NT2/D1 (cell line): ENCODE measurements at regions not wholly inside any gene's neighbourhood (a gene's known extent, or its start where the extent isn't known, plus 50 kb on each side); places are given as distances from the start of the nearest gene placed in this dataset.

Experiments used
- DNase-seq: peaks from one replicate; pipeline ENCODE4 v3.0.0-alpha.2; 2011; ENCODE audit warnings: low read depth, low spot score
- H3K27me3 ChIP-seq: 2 replicates; pipeline ENCODE4 v1.6.0; 2011; ENCODE audit warnings: mild to moderate bottlenecking; ENCODE audit not compliant: insufficient read length, insufficient read depth
- H3K36me3 ChIP-seq: 2 replicates; pipeline ENCODE4 v1.6.1; 2011; ENCODE audit warnings: mild to moderate bottlenecking, low read length, mixed read lengths; ENCODE audit not compliant: insufficient read depth, insufficient read length
- H3K4me1 ChIP-seq: 2 replicates; pipeline ENCODE4 v1.5.1; 2011; ENCODE audit not compliant: insufficient read depth, insufficient read length
- H3K4me3 ChIP-seq: 2 replicates; pipeline ENCODE4 v1.5.1; 2011; ENCODE audit warnings: low read depth; ENCODE audit not compliant: insufficient read length
- H3K9ac ChIP-seq: 2 replicates; pipeline ENCODE4 v1.6.0; 2011; ENCODE audit warnings: low read depth; ENCODE audit not compliant: insufficient read length
- H3K9me3 ChIP-seq: 2 replicates; pipeline ENCODE4 v1.5.1; 2011; ENCODE audit warnings: mild to moderate bottlenecking, low read length; ENCODE audit not compliant: insufficient read depth
- SUZ12 ChIP-seq: IDR thresholded peaks from 2 replicates; pipeline ENCODE4 v1.6.1; 2011; ENCODE audit not compliant: insufficient read length, insufficient read depth; ENCODE audit errors: extremely low read depth
- YY1 ChIP-seq: IDR thresholded peaks from 2 replicates; pipeline ENCODE4 v1.6.1; 2011; ENCODE audit not compliant: insufficient read length, insufficient read depth
- ZNF274 ChIP-seq: IDR thresholded peaks from 2 replicates; pipeline ENCODE4 v1.6.1; 2011; ENCODE audit warnings: mild to moderate bottlenecking, low read depth, low read length

DNA sequence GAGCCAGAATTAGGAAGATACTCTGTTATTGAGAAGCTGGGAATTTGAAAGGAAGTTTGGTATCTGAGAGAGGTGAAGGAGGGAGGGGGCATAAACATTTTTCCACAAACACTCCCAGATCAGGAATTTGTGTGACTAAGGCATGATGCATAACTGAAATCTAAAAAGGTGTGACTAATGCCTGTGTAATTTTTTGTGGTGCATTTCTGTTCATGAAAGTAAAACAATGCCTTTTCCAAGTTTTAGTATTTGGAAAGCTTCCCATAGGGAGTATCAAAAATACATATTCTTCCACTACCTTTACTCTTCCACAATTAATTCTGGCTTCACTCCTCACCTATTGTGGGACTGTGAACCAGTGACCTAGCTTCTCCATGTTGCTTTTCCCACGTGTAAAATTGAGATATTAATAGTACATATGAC lies 56.4 kb upstream of the CAV2 start:
- no peaks in the 10 kb centered on the region for H3K9me3 ChIP-seq
- H3K4me3 ChIP-seq: no peak overlapping the region
- no peaks in the 10 kb centered on the region for H3K27me3 ChIP-seq
- no peak for DNase-seq
- TF ChIP-seq ZNF274 (no peak), SUZ12 (no peak), YY1 (no peak)
- H3K9ac ChIP-seq: no peak overlapping the region
- H3K36me3 ChIP-seq: no peaks in the 10 kb centered on the region
- H3K4me1 ChIP-seq: no peaks in the 10 kb centered on the region

DNA sequence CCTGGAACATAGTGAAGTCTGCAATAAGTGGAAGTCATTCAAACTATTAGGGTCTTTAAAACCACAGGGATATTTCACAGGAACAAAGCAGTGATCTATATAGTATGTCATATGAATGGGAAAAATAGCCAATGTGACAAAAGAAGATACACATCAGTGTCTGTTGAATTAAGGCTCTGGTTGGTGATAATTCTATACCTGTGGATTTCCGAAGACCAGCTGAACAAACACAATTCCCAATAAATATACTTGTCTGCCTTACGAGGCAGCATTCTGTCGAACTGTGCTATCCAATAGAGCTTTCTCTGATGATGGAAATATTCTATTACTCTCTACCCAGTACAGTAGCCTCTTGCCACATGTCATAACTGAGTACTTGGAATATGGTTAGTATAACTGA lies 55.9 kb upstream of the CAV2 start:
- Histone ChIP-seq H3K9me3 (no peaks in the 10 kb centered on the region), H3K27me3 (no peaks in the 10 kb centered on the region), H3K4me1 (no peaks in the 10 kb centered on the region), H3K4me3 (no peak overlapping the region), H3K9ac (no peak overlapping the region), H3K36me3 (no peaks in the 10 kb centered on the region)
- TF ChIP-seq ZNF274 (no peak), YY1 (no peak), SUZ12 (no peak)
- no peak for DNase-seq

DNA sequence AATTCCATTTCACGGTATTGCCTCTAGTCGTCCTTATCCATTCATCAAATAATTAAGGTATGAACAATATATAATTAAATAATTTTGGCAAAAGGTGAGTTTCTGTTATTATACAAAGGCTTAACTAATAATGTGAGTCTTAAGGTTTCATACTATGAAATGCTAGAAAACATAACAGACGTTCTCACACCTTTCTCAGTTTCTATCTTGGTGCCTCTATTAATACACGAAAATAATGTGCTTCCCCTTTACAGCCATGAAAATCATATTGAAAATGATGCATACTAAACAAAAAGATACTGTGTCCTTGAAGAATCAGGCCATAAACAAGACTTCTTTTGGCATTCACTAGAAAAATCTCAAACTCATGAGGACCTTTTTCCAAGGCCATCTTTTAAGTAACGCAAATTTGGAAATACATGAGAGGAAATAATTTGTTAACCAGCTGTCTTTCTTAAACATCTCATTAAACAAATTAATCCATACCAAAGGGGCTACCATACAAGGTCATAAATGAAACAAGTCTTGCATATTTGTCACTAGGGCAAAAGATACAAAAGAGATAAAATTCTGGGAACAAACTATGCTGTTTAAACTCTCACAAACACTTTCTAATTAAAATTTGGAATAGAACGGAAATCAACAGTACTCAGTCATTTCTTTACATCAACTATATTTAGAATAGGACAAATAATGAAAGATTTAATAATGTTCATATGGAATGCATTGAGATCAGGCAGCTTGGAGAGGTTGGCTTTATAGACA lies 53.9 kb upstream of the CAV2 start:
- no peak overlapping the region for H3K4me3 ChIP-seq
- H3K9me3 ChIP-seq: no peaks in the 10 kb centered on the region
- no peak for DNase-seq
- no peaks in the 10 kb centered on the region for H3K36me3 ChIP-seq
- no peaks in the 10 kb centered on the region for H3K4me1 ChIP-seq
- H3K27me3 ChIP-seq: no peaks in the 10 kb centered on the region
- TF ChIP-seq SUZ12: no peak
- no peak for TF ChIP-seq YY1
- TF ChIP-seq ZNF274: no peak
- H3K9ac ChIP-seq: no peak overlapping the region

DNA sequence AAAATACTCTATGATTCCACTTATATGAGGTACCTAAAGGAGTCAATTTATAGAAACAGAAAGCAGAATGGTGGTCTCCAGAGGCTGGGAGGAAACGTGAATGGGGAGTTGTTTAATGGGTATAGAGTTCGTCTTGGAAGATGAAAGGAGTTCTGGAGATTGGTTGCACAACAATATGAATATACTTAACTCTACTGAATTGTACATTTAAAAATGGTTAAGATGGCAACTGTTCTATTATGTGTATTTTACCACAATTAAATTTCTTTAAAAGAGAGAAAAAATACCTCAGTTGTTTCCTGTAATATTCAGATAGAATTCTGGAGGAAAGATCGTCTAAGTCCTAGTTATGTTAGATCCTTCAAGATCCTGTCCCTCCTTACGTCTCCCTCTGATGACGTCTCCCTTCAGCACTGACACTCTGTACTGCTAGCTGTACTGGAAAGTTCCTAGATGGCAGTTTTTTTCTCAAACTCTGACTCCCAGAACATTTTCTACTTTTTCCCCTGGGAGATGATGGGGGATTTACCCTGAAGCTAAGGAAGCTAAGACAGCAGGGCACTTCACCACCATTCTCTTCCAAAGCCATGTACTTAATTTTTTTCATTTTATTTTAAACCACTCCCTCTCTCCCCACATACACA lies 53.2 kb upstream of the CAV2 start:
- TF ChIP-seq ZNF274 (no peak), YY1 (no peak), SUZ12 (no peak)
- H3K9ac ChIP-seq: no peak overlapping the region
- H3K4me3 ChIP-seq: no peak overlapping the region
- no peaks in the 10 kb centered on the region for H3K9me3 ChIP-seq
- no peaks in the 10 kb centered on the region for H3K36me3 ChIP-seq
- no peak for DNase-seq
- no peaks in the 10 kb centered on the region for H3K27me3 ChIP-seq
- H3K4me1 ChIP-seq: no peaks in the 10 kb centered on the region

DNA sequence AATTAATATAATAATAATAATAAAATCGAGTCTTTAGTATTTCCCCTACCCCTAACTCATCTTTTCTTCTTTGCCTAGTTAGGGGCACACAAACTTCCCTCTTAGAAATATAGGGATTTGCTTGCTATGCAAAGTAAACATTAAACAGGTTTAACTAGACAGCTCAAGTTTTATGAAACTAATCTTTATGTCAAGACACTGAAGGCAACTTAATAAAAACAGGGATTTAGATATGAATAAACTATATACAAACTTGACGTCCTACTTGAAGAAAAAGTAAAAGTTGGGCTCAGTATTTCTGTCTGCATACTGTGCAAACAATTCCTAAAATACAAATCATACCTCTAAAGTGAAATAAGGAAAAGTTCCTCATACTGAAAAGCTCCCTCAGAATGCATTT lies 52.1 kb upstream of the CAV2 start:
- Histone ChIP-seq H3K9ac (no peak overlapping the region), H3K27me3 (no peaks in the 10 kb centered on the region), H3K4me1 (no peaks in the 10 kb centered on the region), H3K36me3 (no peaks in the 10 kb centered on the region), H3K9me3 (no peaks in the 10 kb centered on the region), H3K4me3 (no peak overlapping the region)
- TF ChIP-seq YY1 (no peak), ZNF274 (no peak), SUZ12 (no peak)
- DNase-seq: no peak

DNA sequence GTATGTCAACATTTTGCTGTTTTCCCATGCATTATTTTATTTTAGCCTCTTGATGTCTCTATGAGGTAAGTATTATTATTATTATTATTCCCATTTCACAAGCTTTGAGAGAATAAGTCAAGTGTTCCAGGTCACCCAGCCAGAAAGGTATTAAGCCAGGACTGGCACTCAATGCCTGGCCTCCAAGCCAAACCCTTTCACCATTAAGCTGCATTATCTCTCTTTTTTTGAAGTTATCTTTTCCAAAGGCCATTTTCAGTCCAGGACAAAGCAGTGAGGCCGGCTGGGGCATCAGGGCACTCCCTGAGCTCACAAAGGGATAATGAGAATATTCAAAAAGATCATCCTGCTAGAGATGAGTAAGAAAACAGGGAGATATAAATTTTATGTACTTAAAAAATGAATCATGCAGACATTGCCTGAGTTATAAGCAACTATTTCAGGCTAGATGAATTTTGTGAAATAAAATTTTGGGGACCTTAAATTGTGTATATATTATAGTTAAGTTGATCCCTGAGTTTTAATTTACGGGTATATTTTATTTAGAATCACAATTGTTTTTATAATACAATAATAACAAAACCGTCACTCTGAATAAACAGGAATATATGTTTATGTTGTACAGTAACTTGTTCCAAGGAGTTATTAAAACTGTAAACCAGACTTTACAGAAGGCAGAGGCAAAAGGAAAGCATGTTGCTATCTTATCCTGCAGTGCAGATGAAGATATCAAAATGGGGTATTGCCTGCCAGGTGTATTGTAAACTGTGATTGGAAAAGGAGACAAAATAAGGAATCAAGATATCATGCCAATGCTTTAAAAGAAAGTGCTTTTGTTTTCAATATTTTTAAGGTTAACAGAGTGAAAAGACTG lies 51.3 kb upstream of the CAV2 start:
- Histone ChIP-seq H3K27me3 (no peaks in the 10 kb centered on the region), H3K9me3 (no peaks in the 10 kb centered on the region), H3K36me3 (no peaks in the 10 kb centered on the region), H3K4me1 (no peaks in the 10 kb centered on the region), H3K9ac (no peak overlapping the region), H3K4me3 (no peak overlapping the region)
- no peak for DNase-seq
- TF ChIP-seq ZNF274 (no peak), SUZ12 (no peak), YY1 (no peak)

DNA sequence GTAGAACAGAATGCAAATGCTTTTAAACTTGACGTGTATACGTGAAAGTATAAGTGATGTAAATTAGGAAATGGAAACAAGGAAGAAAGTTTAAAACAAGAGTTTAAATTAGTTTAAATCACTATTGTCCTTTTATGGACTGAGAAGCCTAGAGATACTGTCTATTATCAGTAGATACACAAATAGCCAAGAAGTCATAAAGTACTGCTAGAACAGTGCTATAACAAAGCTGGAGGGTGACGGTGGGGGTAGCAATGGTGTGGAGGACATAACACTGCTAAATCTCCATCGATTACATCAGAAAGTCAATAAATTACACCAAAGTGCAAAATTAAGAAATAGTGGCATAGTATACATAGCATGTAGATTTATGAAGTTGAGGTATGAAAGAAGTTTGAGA lies 50.1 kb upstream of the CAV2 start:
- no peak for DNase-seq
- H3K36me3 ChIP-seq: no peaks in the 10 kb centered on the region
- no peak for TF ChIP-seq SUZ12
- TF ChIP-seq YY1: no peak
- TF ChIP-seq ZNF274: no peak
- no peaks in the 10 kb centered on the region for H3K9me3 ChIP-seq
- no peak overlapping the region for H3K4me3 ChIP-seq
- H3K27me3 ChIP-seq: no peaks in the 10 kb centered on the region
- H3K4me1 ChIP-seq: no peaks in the 10 kb centered on the region
- H3K9ac ChIP-seq: no peak overlapping the region
